ENCODE measurements at regions not wholly inside any gene's neighbourhood (a gene's known extent, or its start where the extent isn't known, plus 50 kb on each side); places are given as distances from the start of the nearest gene placed in this dataset.

DNA sequence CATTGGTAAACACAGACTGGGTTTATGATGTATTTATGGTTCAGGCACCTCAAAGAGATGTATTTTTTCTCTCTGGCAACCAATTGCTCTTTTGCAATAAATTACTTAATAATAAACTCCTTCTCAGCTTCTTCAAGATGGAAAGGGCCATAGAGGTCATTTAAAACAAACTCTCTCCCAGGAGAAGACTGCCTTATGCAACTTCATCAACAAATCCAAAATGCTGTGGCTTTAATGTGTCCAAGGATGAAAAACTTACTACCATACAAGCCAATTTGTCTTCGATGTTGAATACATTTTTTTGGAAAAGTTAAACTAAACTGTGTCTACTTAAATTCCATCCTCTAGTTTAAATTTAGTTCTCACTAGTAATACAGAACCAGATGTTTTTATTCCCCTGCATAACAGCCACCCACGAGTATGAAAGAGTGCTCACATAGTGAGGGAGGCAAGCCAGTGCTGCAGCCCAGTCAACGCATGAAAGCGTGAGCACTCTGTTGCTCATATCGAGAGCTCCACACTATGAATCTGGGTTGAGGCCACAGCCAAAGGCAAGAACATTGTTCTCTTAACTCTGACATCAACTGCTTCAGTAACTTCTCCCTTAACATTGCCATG is 761.3 kb upstream of the GRM7 start:
- TF ChIP-seq, protein P1, sequence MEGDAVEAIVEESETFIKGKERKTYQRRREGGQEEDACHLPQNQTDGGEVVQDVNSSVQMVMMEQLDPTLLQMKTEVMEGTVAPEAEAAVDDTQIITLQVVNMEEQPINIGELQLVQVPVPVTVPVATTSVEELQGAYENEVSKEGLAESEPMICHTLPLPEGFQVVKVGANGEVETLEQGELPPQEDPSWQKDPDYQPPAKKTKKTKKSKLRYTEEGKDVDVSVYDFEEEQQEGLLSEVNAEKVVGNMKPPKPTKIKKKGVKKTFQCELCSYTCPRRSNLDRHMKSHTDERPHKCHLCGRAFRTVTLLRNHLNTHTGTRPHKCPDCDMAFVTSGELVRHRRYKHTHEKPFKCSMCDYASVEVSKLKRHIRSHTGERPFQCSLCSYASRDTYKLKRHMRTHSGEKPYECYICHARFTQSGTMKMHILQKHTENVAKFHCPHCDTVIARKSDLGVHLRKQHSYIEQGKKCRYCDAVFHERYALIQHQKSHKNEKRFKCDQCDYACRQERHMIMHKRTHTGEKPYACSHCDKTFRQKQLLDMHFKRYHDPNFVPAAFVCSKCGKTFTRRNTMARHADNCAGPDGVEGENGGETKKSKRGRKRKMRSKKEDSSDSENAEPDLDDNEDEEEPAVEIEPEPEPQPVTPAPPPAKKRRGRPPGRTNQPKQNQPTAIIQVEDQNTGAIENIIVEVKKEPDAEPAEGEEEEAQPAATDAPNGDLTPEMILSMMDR (IDR thresholded peaks at IDR 0.05) = no peak
- no peak for TF ChIP-seq POLR2A (IDR thresholded peaks at IDR 0.05)
